Fibroblast of skin of scalp (primary cell): ENCODE measurements at regions not wholly inside any gene's neighbourhood (a gene's known extent, or its start where the extent isn't known, plus 50 kb on each side); places are given as distances from the start of the nearest gene placed in this dataset.
"Not testable (repeated sequence)": the region's sequence is repeated elsewhere in the genome, so short reads cannot be mapped to it uniquely, and the experiment has no call there.

Experiments used
- DNase-seq: peaks from one replicate; pipeline ENCODE4 v3.0.0-alpha.2; 2013

- no peak for DNase-seq
These were observed 177.5 kb downstream of the MTCL1 start for GRCh38 chr18:8882632-8883408.

- DNase-seq = no peak
These were observed 178.0 kb downstream of the MTCL1 start for GRCh38 chr18:8883409-8883668.

- DNase-seq = not testable (repeated sequence)
These were observed 182.5 kb downstream of the MTCL1 start for GRCh38 chr18:8887877-8888276.

GRCh38 chr18:8889489-8889888 lies 184.1 kb downstream of the MTCL1 start:
- DNase-seq = peak; percentile 76

- not testable (repeated sequence) for DNase-seq
These were observed 185.1 kb downstream of the MTCL1 start for GRCh38 chr18:8890503-8890902.

GRCh38 chr18:8890957-8891464 lies 185.7 kb downstream of the MTCL1 start:
- peak; percentile 97 for DNase-seq

- DNase-seq = no peak
These were observed 187.9 kb downstream of the MTCL1 start for GRCh38 chr18:8893221-8893620.

GRCh38 chr18:8893628-8894231 lies 188.4 kb downstream of the MTCL1 start:
- no peak for DNase-seq

GRCh38 chr18:8894823-8895222 lies 189.5 kb downstream of the MTCL1 start:
- DNase-seq = no peak

- no peak for DNase-seq
These were observed 190.0 kb downstream of the MTCL1 start for GRCh38 chr18:8895341-8895740.

- peak; percentile 96 for DNase-seq
These were observed 190.7 kb downstream of the MTCL1 start for GRCh38 chr18:8895987-8896619.

- DNase-seq = no peak
These were observed 193.6 kb downstream of the MTCL1 start for GRCh38 chr18:8899000-8899399.

- no peak for DNase-seq
These were observed 195.2 kb downstream of the MTCL1 start for GRCh38 chr18:8900552-8900951.

GRCh38 chr18:8901019-8901418 lies 195.7 kb downstream of the MTCL1 start:
- DNase-seq = no peak

- DNase-seq = no peak
These were observed 198.2 kb upstream of the NDUFV2 start for GRCh38 chr18:8904316-8904715.

- DNase-seq = no peak
These were observed 193.5 kb upstream of the NDUFV2 start for GRCh38 chr18:8908792-8909510.

GRCh38 chr18:8910186-8910822 lies 192.2 kb upstream of the NDUFV2 start:
- no peak for DNase-seq

- peak; percentile 42 for DNase-seq
These were observed 191.7 kb upstream of the NDUFV2 start for GRCh38 chr18:8910843-8911242.

GRCh38 chr18:8911408-8912340 lies 190.8 kb upstream of the NDUFV2 start:
- no peak for DNase-seq

- DNase-seq = no peak
These were observed 189.9 kb upstream of the NDUFV2 start for GRCh38 chr18:8912348-8913326.
